Fibroblast of lung (primary cell): ENCODE measurements at regions not wholly inside any gene's neighbourhood (a gene's known extent, or its start where the extent isn't known, plus 50 kb on each side); places are given as distances from the start of the nearest gene placed in this dataset.
"Not testable (repeated sequence)": the region's sequence is repeated elsewhere in the genome, so short reads cannot be mapped to it uniquely, and the experiment has no call there.

ENCODE experiments used
- EZH2 ChIP-seq: IDR thresholded peaks from 2 replicates; pipeline ENCODE4 v1.5.1; 2012; ENCODE audit warnings: low read length, control low read depth, mild to moderate bottlenecking; ENCODE audit errors: missing control alignments
- TF ChIP-seq, protein P1 (sequence below), 2 donors: IDR thresholded peaks in 1 of 2; conservative IDR thresholded peaks in 1 of 2; 1 replicate in 1 of 2; 2 replicates in 1 of 2; pipeline ENCODE4 v1.5.1; 2011 to 2012; ENCODE audit warnings: low read length in 2 of 2, control low read depth in 1 of 2, inconsistent platforms in 1 of 2, low read depth in 1 of 2, mild to moderate bottlenecking in 1 of 2

DNA sequence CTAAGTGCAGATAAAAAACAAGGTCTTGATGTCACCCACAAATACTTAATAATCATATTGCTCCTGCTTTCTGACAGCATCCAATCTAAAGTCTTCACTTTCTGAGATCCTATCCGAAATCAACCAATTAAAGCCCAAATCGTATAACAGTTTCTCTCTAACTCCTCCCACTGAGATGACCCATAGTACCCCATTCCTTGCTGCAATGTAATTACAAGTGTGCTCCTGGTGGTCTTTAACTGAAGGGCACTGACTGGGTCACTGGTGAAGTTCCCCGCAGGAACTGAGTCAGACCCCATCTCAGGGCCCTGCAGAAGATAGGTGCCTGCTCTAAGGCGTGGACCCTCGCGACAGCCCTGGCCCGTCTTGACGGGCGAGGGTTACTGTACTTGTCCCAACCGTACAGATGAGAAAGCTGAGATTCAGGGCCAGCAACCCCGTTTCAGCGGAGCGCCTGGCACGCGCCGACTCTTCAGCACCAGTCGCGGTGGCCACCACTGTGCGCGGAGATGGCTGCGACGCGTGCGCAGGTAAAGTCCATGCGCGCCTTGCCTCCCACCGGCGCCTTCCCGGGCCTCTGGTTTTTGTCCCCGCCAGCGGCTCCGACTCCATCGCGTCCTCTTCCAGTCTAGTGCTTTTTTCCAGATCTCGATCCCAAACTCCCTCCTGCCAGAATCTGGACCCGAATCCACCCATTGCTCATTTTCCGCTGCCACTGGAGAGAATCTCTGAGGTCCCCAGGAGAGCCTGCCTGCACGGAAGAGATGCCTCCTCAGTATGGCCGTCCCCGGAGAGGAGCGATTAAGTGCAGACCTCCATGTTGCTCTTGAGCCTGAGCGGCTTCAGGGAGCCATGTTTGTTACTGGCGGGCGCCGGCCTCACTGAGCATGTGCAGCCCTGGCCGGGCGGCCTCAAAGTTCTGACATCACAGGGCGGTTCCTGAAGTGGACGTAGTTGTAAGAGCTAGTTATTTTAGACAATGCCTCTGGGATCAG is 541.7 kb downstream of the SPATA31A6 start:
- TF ChIP-seq, protein P1, sequence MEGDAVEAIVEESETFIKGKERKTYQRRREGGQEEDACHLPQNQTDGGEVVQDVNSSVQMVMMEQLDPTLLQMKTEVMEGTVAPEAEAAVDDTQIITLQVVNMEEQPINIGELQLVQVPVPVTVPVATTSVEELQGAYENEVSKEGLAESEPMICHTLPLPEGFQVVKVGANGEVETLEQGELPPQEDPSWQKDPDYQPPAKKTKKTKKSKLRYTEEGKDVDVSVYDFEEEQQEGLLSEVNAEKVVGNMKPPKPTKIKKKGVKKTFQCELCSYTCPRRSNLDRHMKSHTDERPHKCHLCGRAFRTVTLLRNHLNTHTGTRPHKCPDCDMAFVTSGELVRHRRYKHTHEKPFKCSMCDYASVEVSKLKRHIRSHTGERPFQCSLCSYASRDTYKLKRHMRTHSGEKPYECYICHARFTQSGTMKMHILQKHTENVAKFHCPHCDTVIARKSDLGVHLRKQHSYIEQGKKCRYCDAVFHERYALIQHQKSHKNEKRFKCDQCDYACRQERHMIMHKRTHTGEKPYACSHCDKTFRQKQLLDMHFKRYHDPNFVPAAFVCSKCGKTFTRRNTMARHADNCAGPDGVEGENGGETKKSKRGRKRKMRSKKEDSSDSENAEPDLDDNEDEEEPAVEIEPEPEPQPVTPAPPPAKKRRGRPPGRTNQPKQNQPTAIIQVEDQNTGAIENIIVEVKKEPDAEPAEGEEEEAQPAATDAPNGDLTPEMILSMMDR (conservative IDR thresholded peaks at IDR 0.05 in 1 of 2, IDR thresholded peaks at IDR 0.05 in 1 of 2; ENCODE audit: low read depth in 1 of 2, low read length in 2 of 2), result not testable (repeated sequence)
- TF ChIP-seq EZH2, result not testable (repeated sequence)
